ENCODE measurements at regions not wholly inside any gene's neighbourhood (a gene's known extent, or its start where the extent isn't known, plus 50 kb on each side); places are given as distances from the start of the nearest gene placed in this dataset.

- intact Hi-C loops (cut with micrococcal nuclease): no loop called here
- Mint-ChIP-seq H3K27ac (no peak overlapping the region), H3K36me3 (no peaks in the 10 kb centered on the region), H3K9me3 (no peaks in the 10 kb centered on the region), H3K27me3 (ENCODE audit: low read depth in 2 of 2) (no peaks in the 10 kb centered on the region), H3K4me1 (no peaks in the 10 kb centered on the region), H3K4me3 (no peak overlapping the region)
- ATAC-seq (no peak), DNase-seq (no peak)
- Histone ChIP-seq H3K4me1 (ENCODE audit: control insufficient read depth, insufficient read depth, low read length) (no peaks in the 10 kb centered on the region), H3K27ac (ENCODE audit: low read length) (no peak overlapping the region), H3K4me3 (ENCODE audit: low read length) (no peak overlapping the region), H3K9me3 (ENCODE audit: control insufficient read depth, insufficient read depth, low read length) (no peaks in the 10 kb centered on the region), H3K36me3 (ENCODE audit: control insufficient read depth, insufficient read depth, low read length) (no peaks in the 10 kb centered on the region), H3K27me3 (ENCODE audit: control insufficient read depth, insufficient read depth, low read length) (no peaks in the 10 kb centered on the region)
- 84% methylated on average over 17 of the region's 17 CpGs for WGBS (ENCODE audit: insufficient coverage)
- no peak for TF ChIP-seq CTCF (IDR thresholded peaks at IDR 0.05)
Observed at GRCh38 chr2:3040496-3041140, 337.0 kb downstream of the EIPR1 start.

- Mint-ChIP-seq H3K27ac (no peak overlapping the region), H3K27me3 (ENCODE audit: low read depth in 2 of 2) (peaks cover 0 to 2% of the 10 kb centered on the region in 2 donors), H3K4me3 (no peak overlapping the region), H3K4me1 (no peaks in the 10 kb centered on the region), H3K9me3 (no peaks in the 10 kb centered on the region), H3K36me3 (no peaks in the 10 kb centered on the region)
- H3K27ac ChIP-seq (ENCODE audit: low read length): no peak overlapping the region
- H3K4me3 ChIP-seq (ENCODE audit: low read length): no peak overlapping the region
- no peak for DNase-seq
- WGBS (ENCODE audit: insufficient coverage): 70% methylated on average over 2 of the region's 2 CpGs
- no peaks in the 10 kb centered on the region for H3K27me3 ChIP-seq (ENCODE audit: control insufficient read depth, insufficient read depth, low read length)
- ATAC-seq: no peak
- TF ChIP-seq CTCF (IDR thresholded peaks at IDR 0.05): no peak
- H3K9me3 ChIP-seq (ENCODE audit: control insufficient read depth, insufficient read depth, low read length): no peaks in the 10 kb centered on the region
- H3K36me3 ChIP-seq (ENCODE audit: control insufficient read depth, insufficient read depth, low read length): no peaks in the 10 kb centered on the region
- intact Hi-C loops (cut with micrococcal nuclease): no loop called here
- H3K4me1 ChIP-seq (ENCODE audit: control insufficient read depth, insufficient read depth, low read length): no peaks in the 10 kb centered on the region
Observed at GRCh38 chr2:3040066-3040428, 337.6 kb downstream of the EIPR1 start.

- H3K27ac ChIP-seq (ENCODE audit: low read length): no peak overlapping the region
- no peak for TF ChIP-seq CTCF (IDR thresholded peaks at IDR 0.05)
- no peaks in the 10 kb centered on the region for H3K4me1 Mint-ChIP-seq
- H3K9me3 Mint-ChIP-seq: no peaks in the 10 kb centered on the region
- H3K27ac Mint-ChIP-seq: no peak overlapping the region
- no peaks in the 10 kb centered on the region for H3K4me1 ChIP-seq (ENCODE audit: control insufficient read depth, insufficient read depth, low read length)
- H3K4me3 Mint-ChIP-seq: no peak overlapping the region
- no peaks in the 10 kb centered on the region for H3K36me3 ChIP-seq (ENCODE audit: control insufficient read depth, insufficient read depth, low read length)
- WGBS (ENCODE audit: insufficient coverage): 85% methylated on average over 16 of the region's 16 CpGs
- no peaks in the 10 kb centered on the region for H3K27me3 ChIP-seq (ENCODE audit: control insufficient read depth, insufficient read depth, low read length)
- DNase-seq: no peak
- no peak overlapping the region for H3K4me3 ChIP-seq (ENCODE audit: low read length)
- peaks cover 0 to 3% of the 10 kb centered on the region in 2 donors for H3K27me3 Mint-ChIP-seq (ENCODE audit: low read depth in 2 of 2)
- no peak for ATAC-seq
- H3K9me3 ChIP-seq (ENCODE audit: control insufficient read depth, insufficient read depth, low read length): no peaks in the 10 kb centered on the region
- H3K36me3 Mint-ChIP-seq: no peaks in the 10 kb centered on the region
- intact Hi-C loops (cut with micrococcal nuclease): no loop called here
Observed at GRCh38 chr2:3039188-3040065, 338.2 kb downstream of the EIPR1 start.
